Midbrain (tissue), 1 donor: ENCODE measurements at regions not wholly inside any gene's neighbourhood (a gene's known extent, or its start where the extent isn't known, plus 50 kb on each side); places are given as distances from the start of the nearest gene placed in this dataset.

Experiments
- DNase-seq: peaks from one replicate; lab custom pipeline; 2025; lab: John Stamatoyannopoulos, UW

DNA sequence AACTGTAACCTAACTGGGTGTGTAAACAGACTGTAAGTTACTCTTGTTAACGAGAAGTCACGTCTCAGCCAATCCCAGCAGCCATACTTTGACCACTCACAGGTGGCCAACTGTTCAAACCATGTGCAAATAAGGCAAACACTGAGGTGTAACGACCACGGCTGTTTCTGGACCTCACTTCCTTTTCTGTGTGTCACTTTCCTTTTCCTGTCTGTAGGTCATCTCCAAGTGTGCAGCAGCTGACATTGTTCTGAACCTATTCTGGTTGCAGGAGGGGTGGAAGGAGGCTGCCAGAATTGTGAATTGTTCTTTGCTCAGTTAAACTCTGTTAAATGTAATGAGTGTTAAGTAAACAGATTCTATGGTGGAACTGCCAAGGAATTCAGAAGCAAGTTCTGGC lies 627.4 kb downstream of the KCNJ2 start:
- no peak for DNase-seq

DNA sequence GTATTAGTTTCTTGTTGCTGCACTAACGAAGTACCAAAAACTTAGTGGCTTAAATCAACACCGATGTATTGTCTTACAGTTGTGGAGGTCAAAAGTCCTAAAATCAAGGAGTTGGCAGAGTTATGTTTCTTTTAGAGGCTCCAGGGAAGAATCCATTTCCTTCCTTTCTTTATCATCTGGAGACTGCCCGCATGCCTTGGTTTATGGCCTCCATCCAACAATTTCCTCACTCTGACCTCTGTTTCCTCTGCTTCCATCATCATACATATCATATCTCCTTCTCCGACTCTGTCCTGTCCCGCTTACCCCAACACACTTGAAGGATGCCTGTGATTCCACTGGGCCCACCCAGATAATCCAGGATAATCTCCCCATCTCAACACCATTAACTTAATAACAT lies 627.8 kb downstream of the KCNJ2 start:
- no peak for DNase-seq

DNA sequence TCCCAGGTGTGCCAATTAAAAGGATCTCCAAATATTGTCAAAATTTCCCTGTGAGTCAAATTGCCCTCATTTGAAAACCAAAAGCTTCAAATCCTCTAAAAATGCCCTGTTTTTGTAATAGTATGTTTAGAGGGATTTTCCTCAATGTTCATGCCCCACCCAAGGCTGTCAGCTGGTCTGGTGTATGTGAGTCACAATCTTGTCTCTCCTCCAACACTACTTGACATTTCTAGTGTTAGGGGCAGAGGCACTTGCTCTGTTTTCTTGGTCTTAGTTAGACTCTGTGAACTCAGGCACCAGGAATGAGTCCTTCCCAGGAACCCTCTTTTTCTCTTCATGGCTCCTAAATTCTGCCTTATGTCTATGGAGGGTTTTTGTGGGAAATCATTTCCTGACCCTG lies 634.8 kb downstream of the KCNJ2 start:
- no peak for DNase-seq

DNA sequence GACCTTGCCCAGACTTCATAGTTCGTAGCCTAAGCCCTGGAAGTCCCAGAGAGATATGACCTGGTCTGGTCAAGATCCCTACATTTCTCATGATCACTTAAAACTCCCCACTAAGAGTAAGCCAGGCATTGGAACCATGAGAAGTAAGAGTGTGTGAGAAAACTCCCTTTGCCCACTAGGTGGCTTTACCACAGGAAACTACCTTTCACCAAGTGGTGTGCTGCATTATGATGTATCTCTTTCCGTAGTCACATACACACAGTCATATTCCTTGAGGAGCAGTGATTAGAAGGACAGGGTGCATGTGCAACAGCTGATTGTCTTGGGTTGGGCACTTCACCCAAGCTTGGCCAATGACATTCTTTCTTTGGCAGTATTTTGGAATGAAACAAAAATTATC lies 639.3 kb downstream of the KCNJ2 start:
- DNase-seq: no peak

DNA sequence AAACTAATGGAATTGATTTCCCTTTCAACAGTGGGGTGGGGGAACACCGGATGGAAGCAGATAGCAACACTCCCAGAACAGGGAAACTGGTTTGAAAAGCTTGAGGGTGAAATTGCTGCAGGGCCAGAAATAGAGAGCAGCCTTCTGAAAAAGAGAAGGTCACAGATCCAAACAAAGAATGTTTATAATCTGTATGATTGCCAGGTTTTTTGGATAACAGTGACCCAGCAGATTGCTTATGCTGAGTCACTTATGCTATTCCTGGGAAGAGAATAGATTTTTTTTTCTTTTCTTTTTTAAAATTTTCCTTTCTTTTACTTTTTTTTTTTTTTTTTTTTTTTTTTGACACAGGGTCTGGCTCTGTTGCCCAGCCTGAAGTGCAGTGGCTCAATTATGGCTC lies 641.3 kb downstream of the KCNJ2 start:
- no peak for DNase-seq

DNA sequence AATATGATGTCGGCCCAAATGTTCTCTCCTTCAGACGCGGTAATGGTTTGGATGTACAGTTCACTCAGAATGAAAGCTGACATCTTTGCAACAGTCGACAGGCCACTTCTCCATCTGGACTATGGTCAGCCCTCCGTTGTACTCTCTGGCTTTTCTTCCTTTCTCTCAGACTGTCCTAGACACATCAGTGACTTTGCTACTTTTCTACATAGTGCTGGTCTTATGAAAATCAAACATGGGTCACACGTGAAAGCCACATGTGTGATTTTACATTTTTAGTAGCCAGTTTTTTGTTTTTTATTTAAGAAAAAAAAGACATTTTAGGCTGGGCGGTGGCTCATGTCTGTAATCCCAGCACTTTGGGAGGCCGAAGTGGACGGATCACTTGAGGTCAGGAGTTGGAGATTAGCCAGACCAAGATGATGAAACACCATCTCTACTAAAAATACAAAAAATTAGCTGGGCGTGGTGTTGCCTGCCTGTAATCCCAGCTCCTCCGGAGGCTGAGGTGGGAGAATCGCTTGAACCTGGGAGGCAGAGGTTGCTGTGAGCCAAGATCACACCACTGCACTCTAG lies 644.1 kb downstream of the KCNJ2 start:
- no peak for DNase-seq

DNA sequence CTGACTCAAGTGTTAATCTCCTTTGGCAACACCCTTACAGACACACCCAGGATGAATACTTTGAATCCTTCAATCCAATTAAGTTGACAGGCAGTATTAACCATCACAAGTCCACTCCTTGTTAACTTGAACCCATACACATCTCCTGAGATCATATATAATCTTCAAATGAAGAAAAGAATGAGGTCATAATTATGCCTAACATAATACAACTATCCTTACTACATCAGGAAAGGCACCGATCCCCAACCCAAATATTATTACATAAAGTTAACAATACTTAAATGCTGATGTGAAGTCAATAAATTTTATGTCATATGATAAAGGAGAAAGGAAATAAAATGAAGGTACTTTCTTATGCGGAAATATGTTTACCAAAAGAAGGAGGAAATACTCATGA lies 649.9 kb downstream of the KCNJ2 start:
- DNase-seq: no peak

DNA sequence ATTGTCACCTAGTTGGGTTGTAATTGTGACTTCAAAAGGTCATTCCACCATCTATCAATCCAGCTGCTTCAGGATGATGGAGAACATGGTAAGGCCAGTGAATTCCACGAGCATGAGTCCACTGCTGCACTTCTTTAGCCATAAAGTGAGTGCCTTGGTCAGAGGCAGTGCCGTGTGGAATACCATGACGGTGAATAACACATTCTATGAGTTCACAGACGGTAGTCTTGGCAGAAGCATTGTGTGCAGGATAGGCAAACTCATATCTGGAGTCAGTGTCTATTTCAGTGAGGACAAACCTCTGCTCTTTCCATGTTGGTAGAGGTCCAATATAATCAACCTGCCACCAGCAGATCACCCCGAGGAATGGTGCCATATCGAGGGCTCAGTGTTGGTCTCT lies 650.9 kb downstream of the KCNJ2 start:
- no peak for DNase-seq

DNA sequence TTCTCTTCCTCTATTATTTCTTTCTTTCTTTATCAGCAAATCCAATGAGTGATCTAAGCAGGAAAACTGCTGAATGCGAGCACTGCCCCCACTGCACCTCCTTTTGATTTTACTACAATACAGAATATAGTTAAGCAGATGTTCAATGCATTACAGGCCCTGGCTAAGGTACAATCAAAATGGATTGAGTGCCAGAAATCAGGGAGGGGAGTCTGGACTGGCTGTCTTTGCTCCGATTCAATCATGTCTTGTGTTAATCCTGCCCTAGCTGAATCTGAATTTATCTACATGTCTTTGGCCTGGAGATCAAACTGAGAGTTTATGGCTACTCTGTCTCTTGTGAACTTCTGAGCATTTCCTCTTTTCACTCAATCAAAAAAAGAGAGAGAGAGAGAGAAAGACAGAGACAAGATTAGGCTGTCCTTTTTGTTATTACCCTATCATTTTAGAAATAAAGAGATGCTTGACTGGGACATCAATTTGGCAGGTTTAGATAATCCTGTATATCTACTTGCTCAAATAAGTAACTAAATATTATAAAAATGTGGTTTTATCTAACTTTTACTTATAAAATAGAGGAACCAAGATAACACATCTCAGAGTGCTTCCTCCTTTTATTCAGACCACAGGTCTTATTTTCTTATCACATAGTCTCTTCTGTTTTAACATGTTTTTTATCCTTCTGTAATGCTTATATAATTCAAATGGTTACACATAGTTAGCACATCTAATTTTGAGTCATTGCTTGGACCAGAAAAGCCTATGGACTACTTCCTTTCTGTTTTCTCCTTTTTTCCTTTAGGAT lies 656.2 kb downstream of the KCNJ2 start:
- DNase-seq: no peak

DNA sequence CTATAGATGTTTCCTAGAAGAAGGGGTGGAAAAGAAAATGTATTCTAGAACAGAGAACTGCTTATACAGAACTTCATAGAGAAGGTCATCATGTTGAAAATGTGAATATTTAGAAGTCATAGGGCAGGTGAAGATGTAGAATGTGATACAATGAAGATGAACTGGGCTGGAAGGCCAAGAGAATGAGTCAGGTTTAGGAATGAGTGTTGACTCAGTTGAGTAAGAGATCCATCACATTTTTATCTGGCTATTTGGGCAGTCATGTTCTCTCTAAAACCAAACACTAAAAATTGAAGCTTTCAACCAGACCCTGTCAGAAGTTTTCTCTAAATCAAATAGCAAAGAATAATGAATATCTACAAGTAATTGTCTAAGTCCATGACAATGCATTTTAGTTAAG lies 660.5 kb downstream of the KCNJ2 start:
- DNase-seq: no peak

DNA sequence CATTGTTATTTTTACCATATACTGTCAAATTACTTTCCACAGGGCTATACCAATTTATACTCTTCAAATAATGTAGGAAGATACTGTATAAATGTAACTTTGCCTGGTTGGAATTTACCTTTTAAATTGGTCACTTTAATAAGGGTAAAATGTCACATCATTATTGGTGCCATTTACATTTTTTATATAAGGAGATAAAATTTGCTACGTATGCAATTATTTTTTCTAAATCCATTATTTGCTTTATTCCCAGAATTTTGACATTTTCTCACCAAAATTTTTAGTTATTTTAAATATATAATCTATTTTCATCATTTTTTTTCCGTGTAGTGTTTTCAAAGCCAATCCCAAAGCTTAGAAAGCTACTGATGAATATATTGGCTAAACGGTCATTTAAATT lies 664.7 kb downstream of the KCNJ2 start:
- no peak for DNase-seq

DNA sequence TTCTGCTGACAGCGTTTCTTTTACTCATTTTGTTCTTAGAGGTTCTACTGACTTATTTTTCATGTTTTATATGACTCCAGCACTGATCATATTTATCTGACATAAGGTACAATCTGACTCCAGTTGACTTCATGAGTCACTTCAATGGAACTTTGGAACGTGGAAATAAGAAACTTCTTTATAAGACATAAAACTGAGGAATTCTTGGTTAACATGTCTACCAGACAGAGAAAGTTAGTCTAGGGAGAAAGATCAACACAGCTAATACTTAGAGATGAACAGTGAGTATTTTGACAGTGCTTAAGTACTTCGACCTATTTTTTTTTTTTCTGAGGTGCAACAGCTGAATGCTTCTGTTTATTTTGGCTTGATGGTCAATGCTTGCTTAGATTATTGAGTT lies 679.5 kb downstream of the KCNJ2 start:
- no peak for DNase-seq

DNA sequence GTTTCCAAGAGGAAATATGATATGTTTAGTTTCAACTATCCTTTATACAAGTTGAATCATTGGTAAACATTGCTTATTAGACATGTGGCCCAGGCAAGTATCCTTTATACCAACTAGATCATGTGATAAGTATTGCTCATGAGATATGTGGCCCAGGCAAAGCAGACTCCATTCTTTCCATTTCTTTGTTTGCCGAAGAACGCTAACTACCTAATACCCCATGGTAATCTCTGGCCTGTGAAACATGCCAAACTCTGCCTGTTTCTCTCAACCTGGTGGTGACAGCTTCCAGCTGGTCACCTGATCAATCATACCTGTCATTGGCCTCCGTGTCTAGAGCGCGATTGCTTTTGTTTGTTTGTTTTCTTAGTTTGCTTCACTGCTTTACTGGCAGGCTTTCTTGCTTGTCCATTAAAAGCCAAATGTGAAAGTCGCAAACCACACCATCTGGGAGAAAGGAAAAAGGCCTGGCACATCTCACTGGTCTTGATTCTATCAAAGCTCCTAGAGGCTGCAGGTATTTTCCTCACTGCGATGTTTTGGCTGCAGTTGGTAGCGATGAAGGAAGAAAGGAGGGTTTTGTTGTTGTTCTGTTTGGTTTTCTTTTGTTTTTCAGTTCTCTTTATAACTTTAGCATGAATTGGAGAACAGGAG lies 686.2 kb downstream of the KCNJ2 start:
- no peak for DNase-seq

DNA sequence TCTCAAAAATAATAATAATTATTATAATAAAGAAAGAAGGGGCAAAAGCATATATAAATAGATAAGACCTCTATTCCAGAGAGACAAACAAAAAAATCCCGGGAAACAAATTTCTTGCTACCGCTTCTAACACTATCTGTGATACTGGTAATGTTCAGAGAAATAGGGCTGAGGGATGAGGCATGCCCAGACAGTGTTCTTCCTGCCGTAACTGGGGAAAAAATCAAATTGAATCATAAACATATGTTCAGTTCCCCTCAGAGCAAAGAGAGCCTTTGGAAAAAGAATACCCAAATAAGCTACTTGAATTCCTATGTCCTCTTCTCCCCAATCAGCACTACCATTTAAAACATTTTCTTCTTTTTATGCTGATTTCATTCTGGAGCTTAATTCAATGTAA lies 688.0 kb downstream of the KCNJ2 start:
- no peak for DNase-seq

DNA sequence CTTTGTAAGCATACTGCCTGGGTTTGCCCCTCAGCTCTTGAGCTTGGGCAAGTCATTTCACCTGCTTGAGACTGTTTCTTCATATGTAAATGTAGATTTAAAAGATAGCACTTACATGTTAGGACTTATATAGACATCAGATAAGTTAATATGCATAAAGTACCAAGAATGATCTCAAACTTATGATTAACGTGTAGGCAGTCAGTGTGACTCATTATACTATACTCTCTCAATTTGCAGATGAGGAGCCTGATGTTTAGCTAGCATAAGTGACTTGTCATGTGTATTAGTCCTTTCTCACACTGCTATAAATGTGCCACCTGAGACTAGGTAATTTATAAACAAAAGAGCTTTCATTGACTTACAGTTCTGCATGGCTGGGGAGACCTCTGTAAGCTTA lies 690.5 kb downstream of the KCNJ2 start:
- DNase-seq: no peak

DNA sequence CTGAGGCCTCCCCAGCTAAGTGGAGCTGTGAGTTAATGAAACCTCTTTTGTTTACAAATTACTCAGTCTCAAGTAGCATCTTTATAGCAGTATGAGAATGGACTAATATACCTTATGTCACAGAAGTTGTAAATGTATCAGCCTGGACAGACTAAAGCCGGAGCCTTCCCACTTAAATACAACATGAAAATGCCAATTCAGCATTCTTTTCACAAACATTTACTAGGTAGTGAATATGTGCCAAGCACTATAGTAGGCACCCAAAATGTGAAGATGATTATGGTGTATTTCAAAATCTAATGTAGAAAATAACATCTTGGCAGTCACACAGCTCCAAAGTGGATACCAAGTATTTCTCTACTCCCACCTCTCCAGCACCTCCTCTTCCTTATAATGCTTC lies 693.0 kb downstream of the KCNJ2 start:
- DNase-seq: no peak

DNA sequence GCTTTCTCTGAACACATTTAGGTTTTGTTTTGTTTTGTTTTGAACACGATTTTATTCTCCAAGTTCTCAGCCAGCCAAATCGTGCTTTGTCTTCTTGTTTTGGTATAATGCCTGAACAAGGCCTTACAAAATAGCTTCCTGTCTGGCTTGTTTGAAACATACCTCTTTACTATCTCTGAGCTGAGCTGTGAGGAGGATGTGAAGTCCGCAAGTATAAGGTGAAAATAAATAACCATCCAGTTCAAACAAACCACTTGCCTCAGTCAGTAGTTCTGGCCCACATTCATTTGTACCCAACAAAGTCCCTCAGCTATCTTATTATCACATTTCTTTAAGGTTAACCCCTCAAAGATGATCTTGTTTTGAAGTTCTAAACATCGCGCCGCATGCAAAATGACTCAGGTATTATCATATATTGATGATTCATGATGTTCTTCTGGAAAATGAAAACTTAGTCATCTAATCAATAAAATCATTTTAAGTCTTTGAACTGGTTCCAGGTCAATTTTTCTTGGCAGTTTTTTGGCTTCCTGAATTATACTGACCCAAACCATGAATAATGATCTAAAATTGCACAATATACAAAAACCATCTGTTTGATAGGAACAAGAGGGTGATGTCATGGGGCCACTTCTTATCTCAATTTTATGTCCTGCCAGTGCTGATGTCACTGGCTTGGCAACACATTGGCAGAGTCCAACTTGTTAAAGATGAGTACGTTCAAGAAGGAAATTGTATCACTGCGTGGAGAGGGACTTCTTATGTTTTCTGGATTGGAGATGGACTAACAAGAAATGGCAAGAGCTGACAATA lies 694.3 kb downstream of the KCNJ2 start:
- DNase-seq: no peak

DNA sequence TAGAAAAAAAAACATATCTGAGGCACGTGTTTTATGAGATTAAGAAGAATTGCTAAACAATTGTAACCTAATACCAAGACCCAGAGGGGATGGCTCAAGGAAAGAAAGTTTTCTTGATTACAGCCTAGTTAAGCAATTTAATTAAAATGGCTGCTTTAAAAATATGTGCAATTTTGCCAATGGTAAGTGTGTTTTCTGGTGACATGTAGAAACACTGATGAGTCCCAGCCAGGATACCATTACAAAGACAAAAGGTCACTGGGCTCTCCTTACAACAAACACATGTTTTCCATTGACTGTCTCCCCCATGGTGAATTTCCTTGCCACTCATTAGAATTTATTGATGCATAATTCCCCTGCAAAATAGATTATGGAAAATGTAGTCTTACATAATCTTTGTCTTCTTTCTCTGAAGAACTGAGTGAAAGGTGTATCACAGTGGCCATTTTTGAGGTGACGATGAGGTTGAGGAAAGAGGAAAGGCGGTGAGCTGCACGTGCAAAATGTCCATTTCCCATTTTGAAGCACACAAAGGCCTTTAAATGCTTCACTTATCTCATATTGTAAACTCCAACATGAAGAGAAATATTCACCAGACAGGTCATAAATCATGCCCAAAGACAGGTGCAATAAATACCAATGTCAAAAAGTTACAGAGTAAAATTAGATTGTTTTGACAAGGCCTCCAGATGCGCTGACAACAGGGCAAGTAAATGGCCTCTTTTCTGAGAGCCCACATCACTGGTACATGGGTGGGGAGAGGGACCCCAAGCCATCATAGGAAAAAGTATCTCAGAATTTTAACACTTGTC lies 696.9 kb downstream of the KCNJ2 start:
- DNase-seq: no peak

DNA sequence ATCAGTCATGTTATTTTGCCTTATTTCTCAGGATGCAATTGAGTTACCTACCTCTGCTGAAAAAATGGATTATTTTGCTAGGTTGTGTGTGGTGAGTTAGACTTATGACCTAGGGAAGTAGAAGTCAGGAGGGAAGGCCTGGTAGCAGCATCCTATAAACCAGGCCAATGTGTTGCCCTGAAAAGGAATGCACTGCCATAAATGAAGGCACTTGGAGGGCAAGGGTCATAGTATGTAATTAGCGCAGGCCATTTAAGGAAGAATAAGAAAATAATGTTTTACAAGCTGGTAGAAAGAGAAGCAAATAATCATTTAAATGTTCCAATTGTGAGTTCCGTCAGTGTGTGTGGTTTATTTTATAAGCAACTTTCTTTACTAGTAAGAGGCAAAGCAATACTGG lies 698.8 kb downstream of the KCNJ2 start:
- no peak for DNase-seq

DNA sequence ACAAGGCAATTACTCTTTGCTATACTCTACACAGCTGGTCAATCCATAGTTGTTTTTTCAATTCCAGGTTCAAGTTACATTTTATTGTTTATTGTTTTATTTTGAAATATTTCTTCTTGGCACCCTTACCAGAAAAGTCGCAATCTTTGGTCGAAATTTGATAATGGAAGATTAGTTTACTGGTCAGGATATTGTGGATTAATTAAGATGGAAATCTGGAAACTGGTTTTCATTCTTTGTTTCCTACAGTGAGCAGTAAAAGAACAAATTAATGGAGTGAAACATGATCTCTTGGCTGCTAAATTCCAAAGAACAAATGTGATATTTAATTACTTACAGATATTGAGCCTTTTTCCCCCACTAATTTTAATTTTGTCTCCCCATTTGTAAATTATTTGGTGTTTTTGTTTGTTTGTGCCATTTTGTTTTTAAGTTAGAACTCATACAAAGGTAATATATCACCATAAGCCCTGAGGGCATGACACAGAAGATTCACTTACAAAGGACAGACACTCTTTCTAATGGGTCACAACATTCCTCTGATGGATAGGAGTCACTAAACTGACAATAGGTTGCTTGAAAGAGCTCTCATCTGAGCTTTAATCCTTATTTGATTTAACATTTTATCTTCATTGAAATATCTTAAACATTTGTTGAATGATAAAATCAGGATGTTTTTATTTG lies 700.2 kb downstream of the KCNJ2 start:
- DNase-seq: no peak

DNA sequence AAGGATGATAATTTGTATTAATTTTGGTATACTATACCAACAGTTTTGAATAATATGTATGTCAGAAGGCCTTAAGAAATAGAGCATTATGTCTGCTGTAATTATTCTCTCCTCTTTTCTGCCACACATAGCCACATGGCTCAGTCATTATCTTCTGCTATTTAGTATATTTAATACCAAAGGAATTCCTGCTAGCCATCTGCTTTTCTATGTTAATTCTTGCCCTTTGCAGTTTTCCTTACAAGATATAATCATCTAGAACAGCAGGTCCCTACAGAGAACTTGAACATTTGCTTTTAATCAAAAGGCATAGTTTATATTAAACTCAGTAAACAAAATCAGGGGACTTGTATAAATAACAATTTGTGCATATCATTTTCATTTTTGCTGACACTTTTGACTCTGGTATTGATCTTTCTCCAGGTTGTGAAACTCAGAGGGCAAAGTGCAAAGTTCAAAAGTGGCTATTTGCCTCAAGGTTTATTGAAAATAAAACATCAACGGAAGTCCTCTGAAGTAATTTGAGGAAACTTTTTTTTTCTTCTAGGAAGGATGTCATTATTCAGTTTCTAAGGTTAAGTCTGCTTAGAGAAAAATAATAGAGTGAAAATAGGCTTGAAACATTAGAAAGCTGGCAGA lies 702.0 kb downstream of the KCNJ2 start:
- no peak for DNase-seq
